IMR-90 (cell line): ENCODE measurements at regions not wholly inside any gene's neighbourhood (a gene's known extent, or its start where the extent isn't known, plus 50 kb on each side); places are given as distances from the start of the nearest gene placed in this dataset.

Experiments used
- BHLHE40 ChIP-seq: fragments of 150-350 bp; IDR thresholded peaks from 2 replicates; pipeline ENCODE4 v1.6.1; 2016; ENCODE audit warnings: mild to moderate bottlenecking, low read depth, low read length
- CEBPB ChIP-seq: IDR thresholded peaks from 2 replicates; pipeline ENCODE4 v1.6.1; 2012; ENCODE audit warnings: low read depth, low read length, improper control_type of control experiment
- FOS ChIP-seq: fragments of 150-350 bp; IDR thresholded peaks from 2 replicates; pipeline ENCODE4 v1.6.1; 2016; ENCODE audit warnings: low read depth, low read length
- MAFK ChIP-seq: IDR thresholded peaks from 2 replicates; pipeline ENCODE4 v1.6.1; 2012; ENCODE audit warnings: low read depth, low read length, improper control_type of control experiment
- NFE2L2 ChIP-seq: fragments of 150-350 bp; IDR thresholded peaks from 2 replicates; pipeline ENCODE4 v1.6.1; 2016; ENCODE audit warnings: low read depth, mild to moderate bottlenecking, low read length
- POLR2A ChIP-seq: IDR thresholded peaks from 2 replicates; pipeline ENCODE4 v1.6.1; 2012; ENCODE audit warnings: mild to moderate bottlenecking, low read depth, low read length
- RCOR1 ChIP-seq: IDR thresholded peaks from 2 replicates; pipeline ENCODE4 v1.6.1; 2012; ENCODE audit warnings: mild to moderate bottlenecking, low read length, improper control_type of control experiment; ENCODE audit not compliant: insufficient replicate concordance
- TF ChIP-seq, protein P1 (sequence below): conservative IDR thresholded peaks from 2 replicates; pipeline ENCODE4 v1.5.1; 2012; ENCODE audit warnings: mild to moderate bottlenecking, low read depth, low read length, improper control_type of control experiment
- TF ChIP-seq, protein P2 (sequence below): fragments of 150-350 bp; IDR thresholded peaks from 2 replicates; pipeline ENCODE4 v1.6.1; 2016; ENCODE audit warnings: low read depth, mild to moderate bottlenecking, low read length, moderate library complexity, borderline replicate concordance

DNA sequence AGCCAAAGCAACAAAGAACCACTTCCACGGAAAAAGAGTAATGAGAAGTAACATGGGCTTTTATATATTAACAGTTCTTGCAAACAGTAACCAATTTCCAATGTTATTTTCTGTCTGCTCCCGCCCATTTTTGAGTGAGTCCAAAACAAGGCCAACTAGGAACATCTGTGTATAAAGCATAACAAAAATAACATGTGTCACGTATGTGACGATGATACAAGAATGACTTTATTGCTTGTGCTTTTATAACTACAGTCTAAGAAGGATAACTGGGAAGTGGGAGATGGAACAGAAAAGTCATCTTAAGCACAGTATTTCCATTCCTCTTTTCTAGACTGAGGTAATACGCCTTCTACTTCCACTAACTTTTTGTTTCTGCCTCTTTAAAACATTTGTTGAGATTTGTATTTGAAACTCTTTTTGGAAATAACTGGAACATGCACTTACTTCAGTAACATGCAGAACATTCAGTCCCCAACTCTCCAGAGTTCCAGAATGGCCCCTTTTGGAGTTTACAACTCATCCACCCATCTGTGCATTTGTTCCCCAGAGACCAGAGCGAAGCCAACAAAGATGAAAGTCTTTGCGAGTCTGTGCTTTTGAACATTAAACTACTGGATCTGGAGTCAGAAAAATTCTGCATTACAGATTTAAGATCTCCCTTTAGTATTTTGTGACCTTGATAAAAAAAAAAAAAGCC is 143.0 kb upstream of the ZRANB2 start:
- TF ChIP-seq, protein P1, sequence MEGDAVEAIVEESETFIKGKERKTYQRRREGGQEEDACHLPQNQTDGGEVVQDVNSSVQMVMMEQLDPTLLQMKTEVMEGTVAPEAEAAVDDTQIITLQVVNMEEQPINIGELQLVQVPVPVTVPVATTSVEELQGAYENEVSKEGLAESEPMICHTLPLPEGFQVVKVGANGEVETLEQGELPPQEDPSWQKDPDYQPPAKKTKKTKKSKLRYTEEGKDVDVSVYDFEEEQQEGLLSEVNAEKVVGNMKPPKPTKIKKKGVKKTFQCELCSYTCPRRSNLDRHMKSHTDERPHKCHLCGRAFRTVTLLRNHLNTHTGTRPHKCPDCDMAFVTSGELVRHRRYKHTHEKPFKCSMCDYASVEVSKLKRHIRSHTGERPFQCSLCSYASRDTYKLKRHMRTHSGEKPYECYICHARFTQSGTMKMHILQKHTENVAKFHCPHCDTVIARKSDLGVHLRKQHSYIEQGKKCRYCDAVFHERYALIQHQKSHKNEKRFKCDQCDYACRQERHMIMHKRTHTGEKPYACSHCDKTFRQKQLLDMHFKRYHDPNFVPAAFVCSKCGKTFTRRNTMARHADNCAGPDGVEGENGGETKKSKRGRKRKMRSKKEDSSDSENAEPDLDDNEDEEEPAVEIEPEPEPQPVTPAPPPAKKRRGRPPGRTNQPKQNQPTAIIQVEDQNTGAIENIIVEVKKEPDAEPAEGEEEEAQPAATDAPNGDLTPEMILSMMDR = no peak
- no peak for TF ChIP-seq POLR2A
- TF ChIP-seq BHLHE40 = no peak
- no peak for TF ChIP-seq RCOR1
- no peak for TF ChIP-seq CEBPB
- no peak for TF ChIP-seq MAFK
- TF ChIP-seq, protein P2, sequence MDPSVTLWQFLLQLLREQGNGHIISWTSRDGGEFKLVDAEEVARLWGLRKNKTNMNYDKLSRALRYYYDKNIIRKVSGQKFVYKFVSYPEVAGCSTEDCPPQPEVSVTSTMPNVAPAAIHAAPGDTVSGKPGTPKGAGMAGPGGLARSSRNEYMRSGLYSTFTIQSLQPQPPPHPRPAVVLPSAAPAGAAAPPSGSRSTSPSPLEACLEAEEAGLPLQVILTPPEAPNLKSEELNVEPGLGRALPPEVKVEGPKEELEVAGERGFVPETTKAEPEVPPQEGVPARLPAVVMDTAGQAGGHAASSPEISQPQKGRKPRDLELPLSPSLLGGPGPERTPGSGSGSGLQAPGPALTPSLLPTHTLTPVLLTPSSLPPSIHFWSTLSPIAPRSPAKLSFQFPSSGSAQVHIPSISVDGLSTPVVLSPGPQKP = no peak
- TF ChIP-seq NFE2L2 = no peak
- no peak for TF ChIP-seq FOS
